SKM-1 (cell line): ENCODE measurements at regions not wholly inside any gene's neighbourhood (a gene's known extent, or its start where the extent isn't known, plus 50 kb on each side); places are given as distances from the start of the nearest gene placed in this dataset.

Experiments used
- DNase-seq: peaks from one replicate; lab custom pipeline; 2025; ENCODE audit not compliant: unreplicated experiment; lab: John Stamatoyannopoulos, UW

- no peak for DNase-seq
Measured at GRCh38 chr9:90311811-90312210, 330.8 kb downstream of the DIRAS2 start.

GRCh38 chr9:90322296-90322695, 320.3 kb downstream of the DIRAS2 start:
- DNase-seq, result no peak

- DNase-seq, result no peak
Measured at GRCh38 chr9:90325913-90326653, 316.5 kb downstream of the DIRAS2 start.

- DNase-seq, result no peak
Measured at GRCh38 chr9:90330231-90330630, 312.4 kb downstream of the DIRAS2 start.

- DNase-seq, result no peak
Measured at GRCh38 chr9:90331826-90332575, 310.6 kb downstream of the DIRAS2 start.

- no peak for DNase-seq
Measured at GRCh38 chr9:90333226-90333625, 309.4 kb downstream of the DIRAS2 start.

GRCh38 chr9:90340421-90340820, 302.2 kb downstream of the DIRAS2 start:
- no peak for DNase-seq

GRCh38 chr9:90342607-90343006, 300.0 kb downstream of the DIRAS2 start:
- DNase-seq, result no peak

- no peak for DNase-seq
Measured at GRCh38 chr9:90343366-90343765, 299.3 kb downstream of the DIRAS2 start.

- no peak for DNase-seq
Measured at GRCh38 chr9:90343991-90344390, 298.6 kb downstream of the DIRAS2 start.

- no peak for DNase-seq
Measured at GRCh38 chr9:90365666-90366065, 277.0 kb downstream of the DIRAS2 start.

- DNase-seq, result no peak
Measured at GRCh38 chr9:90368241-90368640, 274.4 kb downstream of the DIRAS2 start.

GRCh38 chr9:90368928-90369327, 273.7 kb downstream of the DIRAS2 start:
- no peak for DNase-seq

GRCh38 chr9:90379771-90380170, 262.9 kb downstream of the DIRAS2 start:
- DNase-seq, result no peak

- no peak for DNase-seq
Measured at GRCh38 chr9:90385146-90385545, 257.5 kb downstream of the DIRAS2 start.

- no peak for DNase-seq
Measured at GRCh38 chr9:90393365-90394152, 249.1 kb downstream of the DIRAS2 start.

- DNase-seq, result no peak
Measured at GRCh38 chr9:90394871-90395270, 247.8 kb downstream of the DIRAS2 start.

GRCh38 chr9:90400091-90400490, 242.5 kb downstream of the DIRAS2 start:
- no peak for DNase-seq

- DNase-seq, result no peak
Measured at GRCh38 chr9:90408659-90409058, 234.0 kb downstream of the DIRAS2 start.

GRCh38 chr9:90419221-90419851, 223.3 kb downstream of the DIRAS2 start:
- no peak for DNase-seq

- no peak for DNase-seq
Measured at GRCh38 chr9:90420211-90420610, 222.4 kb downstream of the DIRAS2 start.
